HG03432 (cell line): ENCODE measurements at regions not wholly inside any gene's neighbourhood (a gene's known extent, or its start where the extent isn't known, plus 50 kb on each side); places are given as distances from the start of the nearest gene placed in this dataset.
"Not testable (repeated sequence)": the region's sequence is repeated elsewhere in the genome, so short reads cannot be mapped to it uniquely, and the experiment has no call there.

Source experiments
- ATAC-seq: cut with Tn5 transposase; IDR thresholded peaks from one replicate; pipeline ENCODE4 v1.9.1; 2021; ENCODE audit warnings: mild to moderate bottlenecking, moderate library complexity; ENCODE audit not compliant: unreplicated experiment

GRCh38 chr5:5767286-5767928 lies 344.9 kb downstream of the ICE1 start:
- ATAC-seq = no peak

GRCh38 chr5:5765066-5765850 lies 342.8 kb downstream of the ICE1 start:
- no peak for ATAC-seq

GRCh38 chr5:5764246-5764645 lies 341.8 kb downstream of the ICE1 start:
- ATAC-seq = no peak

- no peak for ATAC-seq
Observed at GRCh38 chr5:5756762-5757161, 334.3 kb downstream of the ICE1 start.

- peak; percentile 37 for ATAC-seq
Observed at GRCh38 chr5:5755888-5756287, 333.4 kb downstream of the ICE1 start.

GRCh38 chr5:5752844-5753243 lies 330.4 kb downstream of the ICE1 start:
- peak; percentile 75 for ATAC-seq

- no peak for ATAC-seq
Observed at GRCh38 chr5:5751987-5752386, 329.5 kb downstream of the ICE1 start.

GRCh38 chr5:5751498-5751897 lies 329.0 kb downstream of the ICE1 start:
- ATAC-seq = peak; percentile 56

- ATAC-seq = no peak
Observed at GRCh38 chr5:5741418-5741817, 318.9 kb downstream of the ICE1 start.

- peak; percentile 17 for ATAC-seq
Observed at GRCh38 chr5:5739490-5739945, 317.0 kb downstream of the ICE1 start.

GRCh38 chr5:5738797-5739489 lies 316.5 kb downstream of the ICE1 start:
- ATAC-seq = peak; percentile 93

- ATAC-seq = no peak
Observed at GRCh38 chr5:5736007-5736406, 313.5 kb downstream of the ICE1 start.

- not testable (repeated sequence) for ATAC-seq
Observed at GRCh38 chr5:5733058-5733457, 310.6 kb downstream of the ICE1 start.

- no peak for ATAC-seq
Observed at GRCh38 chr5:5726401-5726800, 303.9 kb downstream of the ICE1 start.

- ATAC-seq = no peak
Observed at GRCh38 chr5:5721881-5722280, 299.4 kb downstream of the ICE1 start.

GRCh38 chr5:5719292-5719691 lies 296.8 kb downstream of the ICE1 start:
- no peak for ATAC-seq

- ATAC-seq = no peak
Observed at GRCh38 chr5:5716665-5717064, 294.2 kb downstream of the ICE1 start.

- no peak for ATAC-seq
Observed at GRCh38 chr5:5711592-5711991, 289.1 kb downstream of the ICE1 start.

- ATAC-seq = no peak
Observed at GRCh38 chr5:5711112-5711511, 288.6 kb downstream of the ICE1 start.

- ATAC-seq = no peak
Observed at GRCh38 chr5:5710471-5710870, 288.0 kb downstream of the ICE1 start.

- no peak for ATAC-seq
Observed at GRCh38 chr5:5708367-5708919, 286.0 kb downstream of the ICE1 start.
